Right atrium auricular region (tissue), 2 donors: ENCODE measurements at regions not wholly inside any gene's neighbourhood (a gene's known extent, or its start where the extent isn't known, plus 50 kb on each side); places are given as distances from the start of the nearest gene placed in this dataset.
"Not testable (repeated sequence)": the region's sequence is repeated elsewhere in the genome, so short reads cannot be mapped to it uniquely, and the experiment has no call there.

Experiments used
- DNase-seq: peaks from one replicate; pipeline ENCODE4 v3.0.0-alpha.2; 2019; ENCODE audit warnings: low spot score
- H3K27ac ChIP-seq, 2 donors: fragments of 200-600 bp; sonication (generic); 1 replicate in 1 of 2; 2 replicates in 1 of 2; pipeline ENCODE4 v1.5.1; 2016 to 2019
- H3K27me3 ChIP-seq, 2 donors: fragments of 200-600 bp; sonication (generic); one replicate each; pipeline versions ENCODE4 v1.5.1 to v1.6.0; 2017 to 2019
- H3K36me3 ChIP-seq: fragments of 200-600 bp; sonication (generic); one replicate; pipeline ENCODE4 v1.5.1; 2016
- H3K4me1 ChIP-seq, 2 donors: fragments of 200-600 bp; sonication (generic); one replicate each; pipeline versions ENCODE4 v1.5.1 to v1.6.0; 2017 to 2019
- H3K4me3 ChIP-seq, 2 donors: fragments of 200-600 bp; sonication (generic); 1 replicate in 1 of 2; 2 replicates in 1 of 2; pipeline ENCODE4 v1.5.1; 2017 to 2019; ENCODE audit warnings: mild to moderate bottlenecking in 1 of 2, moderate library complexity in 1 of 2
- H3K9me3 ChIP-seq, 2 donors: fragments of 200-600 bp; sonication (generic); one replicate each; pipeline ENCODE4 v1.5.1; 2019
- CTCF ChIP-seq, 2 donors: fragments of 200-600 bp; sonication (generic); IDR thresholded peaks; one replicate each; pipeline ENCODE4 v1.5.1; 2019; ENCODE audit warnings: antibody characterized with exemption in 2 of 2

DNA sequence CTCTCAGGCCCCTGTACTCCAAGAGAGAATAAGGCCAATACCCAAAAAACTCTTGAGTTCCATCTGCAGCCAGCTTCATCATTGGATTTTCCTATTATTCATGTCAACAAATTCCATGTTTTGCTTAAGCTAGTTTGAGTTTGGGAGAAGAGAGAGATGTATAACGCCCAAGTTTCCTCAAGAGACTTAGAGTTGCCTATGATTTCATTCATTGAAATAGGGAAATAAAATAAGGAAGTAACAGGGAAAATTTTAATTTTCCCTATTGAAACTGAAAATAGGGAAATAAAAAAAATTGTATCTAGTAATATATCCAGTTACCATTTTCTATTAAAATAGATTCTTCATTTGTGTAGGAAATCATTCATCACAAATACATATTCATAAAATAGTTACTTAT is 66.5 kb upstream of the SVIL start:
- no peak overlapping the region for H3K27ac ChIP-seq
- DNase-seq: no peak
- H3K27me3 ChIP-seq: no peaks in the 10 kb centered on the region
- H3K36me3 ChIP-seq: no peaks in the 10 kb centered on the region
- peaks cover 0 to 15% of the 10 kb centered on the region in 2 donors for H3K4me1 ChIP-seq
- H3K9me3 ChIP-seq: no peaks in the 10 kb centered on the region
- no peak overlapping the region for H3K4me3 ChIP-seq
- no peak for TF ChIP-seq CTCF (IDR thresholded peaks at IDR 0.05)

GRCh38 chr10:29699621-29700020 is 64.8 kb upstream of the SVIL start:
- Histone ChIP-seq H3K9me3 (no peaks in the 10 kb centered on the region), H3K4me1 (peaks cover 0 to 15% of the 10 kb centered on the region in 2 donors), H3K36me3 (no peaks in the 10 kb centered on the region), H3K27ac (no peak overlapping the region), H3K27me3 (no peaks in the 10 kb centered on the region), H3K4me3 (no peak overlapping the region)
- DNase-seq: no peak
- TF ChIP-seq CTCF (IDR thresholded peaks at IDR 0.05): no peak

GRCh38 chr10:29698773-29699490 is 64.2 kb upstream of the SVIL start:
- H3K27me3 ChIP-seq: no peaks in the 10 kb centered on the region
- H3K4me1 ChIP-seq: peaks cover 0 to 15% of the 10 kb centered on the region in 2 donors
- TF ChIP-seq CTCF (IDR thresholded peaks at IDR 0.05): no peak
- H3K27ac ChIP-seq: no peak overlapping the region
- H3K9me3 ChIP-seq: no peaks in the 10 kb centered on the region
- no peak overlapping the region for H3K4me3 ChIP-seq
- H3K36me3 ChIP-seq: no peaks in the 10 kb centered on the region
- no peak for DNase-seq

GRCh38 chr10:29696581-29696980 is 61.8 kb upstream of the SVIL start:
- not testable (repeated sequence) for H3K9me3 ChIP-seq, H3K27me3 ChIP-seq, H3K4me3 ChIP-seq, H3K36me3 ChIP-seq, DNase-seq, H3K27ac ChIP-seq
- H3K4me1 ChIP-seq: peaks cover 0 to 16% of the 10 kb centered on the region in 2 donors

GRCh38 chr10:29694121-29694520 is 59.4 kb upstream of the SVIL start:
- peak overlapping the region in 1 of 2 donors; percentile 17 for H3K27ac ChIP-seq
- DNase-seq: no peak
- no peak for TF ChIP-seq CTCF (IDR thresholded peaks at IDR 0.05)
- H3K4me1 ChIP-seq: peaks cover 0 to 22% of the 10 kb centered on the region in 2 donors
- H3K27me3 ChIP-seq: no peaks in the 10 kb centered on the region
- no peaks in the 10 kb centered on the region for H3K9me3 ChIP-seq
- no peak overlapping the region for H3K4me3 ChIP-seq
- H3K36me3 ChIP-seq: no peaks in the 10 kb centered on the region

GRCh38 chr10:29692121-29692539 is 57.4 kb upstream of the SVIL start:
- Histone ChIP-seq H3K27ac (peak overlapping the region; percentile 51 to 82), H3K36me3 (no peaks in the 10 kb centered on the region), H3K4me1 (peaks cover 0 to 35% of the 10 kb centered on the region in 2 donors), H3K27me3 (no peaks in the 10 kb centered on the region), H3K9me3 (no peaks in the 10 kb centered on the region), H3K4me3 (no peak overlapping the region)
- no peak for DNase-seq
- TF ChIP-seq CTCF (IDR thresholded peaks at IDR 0.05): no peak
